AG04450 (cell line): ENCODE measurements at regions not wholly inside any gene's neighbourhood (a gene's known extent, or its start where the extent isn't known, plus 50 kb on each side); places are given as distances from the start of the nearest gene placed in this dataset.
"Not testable (repeated sequence)": the region's sequence is repeated elsewhere in the genome, so short reads cannot be mapped to it uniquely, and the experiment has no call there.

Experiments
- CTCF ChIA-PET: fragments of 300-600, 350-600 bp; formaldehyde crosslinking; extraction: SDS; loops from one replicate; lab custom pipeline; 2022; ENCODE audit warnings: antibody characterized with exemption, inconsistent platforms; lab: Charles Lee
- POLR2A ChIA-PET: fragments of 350-600 bp; formaldehyde crosslinking; extraction: SDS; loops from one replicate; lab custom pipeline; 2021; ENCODE audit warnings: antibody characterized with exemption, inconsistent platforms; lab: Yijun Ruan, JAX
- DNase-seq: peaks from one replicate; pipeline ENCODE4 v3.0.0-alpha.2; 2011; ENCODE audit warnings: low read depth, low spot score
- H3K27ac ChIP-seq: one replicate; pipeline ENCODE4 v1.5.1; 2012; ENCODE audit warnings: low read depth, low read length, control low read depth
- H3K27me3 ChIP-seq: one replicate; pipeline ENCODE4 v1.6.0; 2012; ENCODE audit warnings: low read length; ENCODE audit not compliant: control insufficient read depth, insufficient read depth
- H3K4me3 ChIP-seq: 2 replicates; pipeline ENCODE4 v1.5.1; 2011; ENCODE audit warnings: mild to moderate bottlenecking, low read depth, low read length, control low read depth
- H3K9me3 ChIP-seq: 2 replicates; pipeline ENCODE4 v1.5.1; 2012; ENCODE audit warnings: low read length; ENCODE audit not compliant: control insufficient read depth, insufficient read depth
- TF ChIP-seq, protein P1 (sequence below): IDR thresholded peaks from 2 replicates; pipeline ENCODE4 v1.5.1; 2011; ENCODE audit warnings: low read depth, low read length, control low read depth, inconsistent platforms

DNA sequence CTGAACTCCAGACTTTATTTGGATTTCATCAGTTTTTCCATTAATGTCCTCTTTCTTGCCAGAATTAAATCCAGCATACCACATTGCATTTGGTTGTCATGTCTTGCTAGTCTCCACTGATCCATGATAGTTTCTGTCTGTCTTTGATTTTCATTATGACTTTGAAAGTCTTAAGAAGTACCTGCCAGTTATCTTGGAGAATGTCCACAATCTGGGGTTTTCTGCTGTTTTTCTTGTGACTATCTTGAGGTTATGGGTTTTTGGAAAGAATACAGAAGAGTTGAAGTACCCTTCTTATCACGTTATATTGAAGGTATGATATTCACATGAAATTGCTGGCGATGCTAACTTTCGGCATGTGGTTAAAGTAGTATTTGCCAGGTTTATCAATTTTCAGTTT lies 282.3 kb upstream of the PRICKLE1 start:
- DNase-seq, result no peak
- H3K4me3 ChIP-seq, result no peak overlapping the region
- H3K27me3 ChIP-seq, result no peaks in the 10 kb centered on the region
- POLR2A ChIA-PET, result no interaction called here
- CTCF ChIA-PET, result no interaction called here
- no peaks in the 10 kb centered on the region for H3K9me3 ChIP-seq
- H3K27ac ChIP-seq, result no peak overlapping the region
- TF ChIP-seq, protein P1, sequence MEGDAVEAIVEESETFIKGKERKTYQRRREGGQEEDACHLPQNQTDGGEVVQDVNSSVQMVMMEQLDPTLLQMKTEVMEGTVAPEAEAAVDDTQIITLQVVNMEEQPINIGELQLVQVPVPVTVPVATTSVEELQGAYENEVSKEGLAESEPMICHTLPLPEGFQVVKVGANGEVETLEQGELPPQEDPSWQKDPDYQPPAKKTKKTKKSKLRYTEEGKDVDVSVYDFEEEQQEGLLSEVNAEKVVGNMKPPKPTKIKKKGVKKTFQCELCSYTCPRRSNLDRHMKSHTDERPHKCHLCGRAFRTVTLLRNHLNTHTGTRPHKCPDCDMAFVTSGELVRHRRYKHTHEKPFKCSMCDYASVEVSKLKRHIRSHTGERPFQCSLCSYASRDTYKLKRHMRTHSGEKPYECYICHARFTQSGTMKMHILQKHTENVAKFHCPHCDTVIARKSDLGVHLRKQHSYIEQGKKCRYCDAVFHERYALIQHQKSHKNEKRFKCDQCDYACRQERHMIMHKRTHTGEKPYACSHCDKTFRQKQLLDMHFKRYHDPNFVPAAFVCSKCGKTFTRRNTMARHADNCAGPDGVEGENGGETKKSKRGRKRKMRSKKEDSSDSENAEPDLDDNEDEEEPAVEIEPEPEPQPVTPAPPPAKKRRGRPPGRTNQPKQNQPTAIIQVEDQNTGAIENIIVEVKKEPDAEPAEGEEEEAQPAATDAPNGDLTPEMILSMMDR, result no peak

DNA sequence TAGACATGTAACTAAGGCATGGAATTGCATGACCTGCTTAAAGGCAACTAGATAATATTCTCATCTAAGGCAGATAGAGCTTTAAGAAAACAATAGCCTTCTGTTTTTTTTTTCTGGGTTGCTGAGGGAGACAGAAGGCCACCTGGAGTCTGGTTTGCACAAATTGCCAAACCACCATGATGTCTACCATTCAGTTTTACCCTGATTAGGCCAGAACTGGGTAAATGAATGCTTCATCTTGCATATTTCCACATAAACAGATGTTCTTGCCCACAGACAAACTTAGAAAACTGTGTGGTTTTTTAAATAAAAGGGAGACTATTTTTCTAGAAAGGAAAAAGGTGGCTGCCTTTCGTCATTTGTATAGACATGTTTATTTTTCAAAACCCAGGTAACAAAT lies 278.7 kb upstream of the PRICKLE1 start:
- CTCF ChIA-PET, result no interaction called here
- Histone ChIP-seq H3K27ac (no peak overlapping the region), H3K9me3 (no peaks in the 10 kb centered on the region), H3K27me3 (no peaks in the 10 kb centered on the region), H3K4me3 (no peak overlapping the region)
- DNase-seq, result no peak
- TF ChIP-seq, protein P1, result no peak
- POLR2A ChIA-PET, result no interaction called here

DNA sequence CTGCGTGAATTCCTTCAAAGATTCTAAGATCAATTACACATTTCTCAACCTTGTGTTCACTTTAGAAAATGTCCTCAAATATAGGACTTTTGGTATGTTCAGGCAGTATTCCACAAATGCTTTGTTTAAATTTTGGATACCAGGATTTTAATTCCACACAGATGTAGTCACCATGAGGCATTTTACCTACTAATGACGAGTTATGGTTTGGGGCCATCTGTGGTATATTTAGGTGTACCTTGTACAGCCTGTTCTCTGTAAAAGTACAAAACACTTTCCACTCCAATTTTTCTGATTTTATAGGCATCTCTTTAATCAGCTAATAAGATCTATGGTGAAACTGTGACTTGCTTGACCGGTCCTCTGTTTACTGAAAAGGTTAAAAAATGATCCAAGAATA lies 275.7 kb upstream of the PRICKLE1 start:
- H3K27me3 ChIP-seq, result no peaks in the 10 kb centered on the region
- H3K27ac ChIP-seq, result no peak overlapping the region
- no peak overlapping the region for H3K4me3 ChIP-seq
- CTCF ChIA-PET, result interaction anchor here (0.7 kb wide), 1 partner anchor 276 kb away, joined by 3 read pairs; no protein-coding TSS in a partner anchor
- H3K9me3 ChIP-seq, result no peaks in the 10 kb centered on the region
- POLR2A ChIA-PET, result interaction anchor here (0.6 kb wide), 1 partner anchor 279 kb away, joined by 7 read pairs; no protein-coding TSS in a partner anchor
- no peak for DNase-seq
- TF ChIP-seq, protein P1, result no peak

DNA sequence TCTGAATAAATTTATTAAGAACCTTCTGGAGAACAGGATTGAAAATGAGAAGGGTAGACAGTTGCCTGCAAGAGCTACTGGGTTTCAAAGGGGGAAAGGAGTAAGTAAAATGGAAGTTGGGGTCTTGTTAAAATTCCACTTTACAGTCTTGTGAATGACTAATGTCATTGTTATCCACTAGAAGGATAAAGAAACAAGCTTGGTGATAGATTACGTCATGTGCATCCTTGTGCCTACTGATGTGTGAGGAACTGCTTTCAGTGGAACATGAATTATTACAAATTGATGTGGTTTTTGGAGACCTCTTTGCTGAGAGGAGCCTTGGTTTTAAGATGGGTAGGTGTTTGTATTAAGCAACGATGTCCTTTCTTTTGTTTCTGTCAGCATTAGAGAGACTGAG lies 272.5 kb upstream of the PRICKLE1 start:
- Histone ChIP-seq H3K4me3 (no peak overlapping the region), H3K9me3 (no peaks in the 10 kb centered on the region), H3K27me3 (no peaks in the 10 kb centered on the region), H3K27ac (no peak overlapping the region)
- CTCF ChIA-PET, result interaction anchor here (1.6 kb wide), 1 partner anchor 420 kb away, joined by 5 read pairs; no protein-coding TSS in a partner anchor
- POLR2A ChIA-PET, result no interaction called here
- DNase-seq, result no peak
- TF ChIP-seq, protein P1, result no peak

DNA sequence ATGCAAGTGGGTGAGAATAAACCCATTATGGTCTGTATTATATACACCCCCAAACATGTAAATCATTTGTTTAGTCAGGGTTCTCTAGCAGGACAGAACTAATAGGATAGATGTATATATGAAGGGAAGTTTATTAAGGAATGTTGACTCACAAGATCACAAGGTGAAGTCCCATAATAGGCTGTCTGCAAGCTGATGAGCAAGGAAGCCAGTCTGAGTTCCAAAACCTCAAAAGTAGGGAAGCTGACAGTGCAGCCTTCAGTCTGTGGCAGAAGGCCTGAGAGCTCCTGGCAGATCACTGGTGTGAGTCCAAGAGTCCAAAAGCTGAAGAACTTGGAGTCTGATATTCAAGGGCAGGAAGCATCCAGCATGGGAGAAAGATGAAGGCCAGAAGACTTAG lies 270.8 kb upstream of the PRICKLE1 start:
- H3K27me3 ChIP-seq, DNase-seq, H3K9me3 ChIP-seq, H3K27ac ChIP-seq, H3K4me3 ChIP-seq: not testable (repeated sequence)
- ChIA-PET POLR2A (interaction anchor here (1.3 to 2.1 kb wide), 2 partner anchors 70 to 377 kb away, joined by 3 to 4 read pairs; no protein-coding TSS in a partner anchor), CTCF (interaction anchor here (1.6 kb wide), 1 partner anchor 421 kb away, joined by 5 read pairs; no protein-coding TSS in a partner anchor)
